ENCODE measurements at regions not wholly inside any gene's neighbourhood (a gene's known extent, or its start where the extent isn't known, plus 50 kb on each side); places are given as distances from the start of the nearest gene placed in this dataset.

- H3K4me3 ChIP-seq (ENCODE audit: low read depth, low read length): no peak overlapping the region
- TF ChIP-seq MYC (IDR thresholded peaks at IDR 0.05; ENCODE audit: low read depth, low read length): no peak
- no peak for TF ChIP-seq POLR2A (IDR thresholded peaks at IDR 0.05; ENCODE audit: extremely low read depth, insufficient read length)
- no peak for TF ChIP-seq MAX (IDR thresholded peaks at IDR 0.05; ENCODE audit: low read depth, low read length)
- no peak for TF ChIP-seq CTCF (IDR thresholded peaks at IDR 0.05; ENCODE audit: low read depth, low read length)
- DNase-seq (ENCODE audit: low read depth): no peak
Measured at GRCh38 chr18:72452328-72452727, 91.8 kb downstream of the CBLN2 start.

- TF ChIP-seq MAX (IDR thresholded peaks at IDR 0.05; ENCODE audit: low read depth, low read length) (no peak), POLR2A (IDR thresholded peaks at IDR 0.05; ENCODE audit: extremely low read depth, insufficient read length) (no peak), MYC (IDR thresholded peaks at IDR 0.05; ENCODE audit: low read depth, low read length) (no peak), CTCF (IDR thresholded peaks at IDR 0.05; ENCODE audit: low read depth, low read length) (no peak)
- DNase-seq (ENCODE audit: low read depth): no peak
- H3K4me3 ChIP-seq (ENCODE audit: low read depth, low read length): no peak overlapping the region
Measured at GRCh38 chr18:72444798-72445155, 99.4 kb downstream of the CBLN2 start.

GRCh38 chr18:72444111-72444797, 99.9 kb downstream of the CBLN2 start:
- H3K4me3 ChIP-seq (ENCODE audit: low read depth, low read length): no peak overlapping the region
- DNase-seq (ENCODE audit: low read depth): no peak
- TF ChIP-seq MAX (IDR thresholded peaks at IDR 0.05; ENCODE audit: low read depth, low read length): no peak
- TF ChIP-seq MYC (IDR thresholded peaks at IDR 0.05; ENCODE audit: low read depth, low read length): no peak
- no peak for TF ChIP-seq CTCF (IDR thresholded peaks at IDR 0.05; ENCODE audit: low read depth, low read length)
- TF ChIP-seq POLR2A (IDR thresholded peaks at IDR 0.05; ENCODE audit: extremely low read depth, insufficient read length): no peak

GRCh38 chr18:72436401-72436800, 107.7 kb downstream of the CBLN2 start:
- no peak overlapping the region for H3K4me3 ChIP-seq (ENCODE audit: low read depth, low read length)
- no peak for DNase-seq (ENCODE audit: low read depth)
- TF ChIP-seq MAX (IDR thresholded peaks at IDR 0.05; ENCODE audit: low read depth, low read length) (no peak), POLR2A (IDR thresholded peaks at IDR 0.05; ENCODE audit: extremely low read depth, insufficient read length) (no peak), MYC (IDR thresholded peaks at IDR 0.05; ENCODE audit: low read depth, low read length) (no peak), CTCF (IDR thresholded peaks at IDR 0.05; ENCODE audit: low read depth, low read length) (no peak)

GRCh38 chr18:72433756-72434155, 110.4 kb downstream of the CBLN2 start:
- H3K4me3 ChIP-seq (ENCODE audit: low read depth, low read length): no peak overlapping the region
- DNase-seq (ENCODE audit: low read depth): no peak
- TF ChIP-seq MYC (IDR thresholded peaks at IDR 0.05; ENCODE audit: low read depth, low read length): no peak
- TF ChIP-seq CTCF (IDR thresholded peaks at IDR 0.05; ENCODE audit: low read depth, low read length): no peak
- no peak for TF ChIP-seq MAX (IDR thresholded peaks at IDR 0.05; ENCODE audit: low read depth, low read length)
- TF ChIP-seq POLR2A (IDR thresholded peaks at IDR 0.05; ENCODE audit: extremely low read depth, insufficient read length): no peak

Data from NB4 (cell line).